H9 (cell line): ENCODE measurements at regions not wholly inside any gene's neighbourhood (a gene's known extent, or its start where the extent isn't known, plus 50 kb on each side); places are given as distances from the start of the nearest gene placed in this dataset.

Source experiments
- DNase-seq: peaks from one replicate; pipeline ENCODE4 v3.0.0-alpha.2; 2017
- H2AFZ ChIP-seq: one replicate; pipeline ENCODE4 v1.6.1; 2013; ENCODE audit warnings: mild to moderate bottlenecking, low read length, control low read depth, moderate library complexity
- H2AK5ac ChIP-seq: 2 replicates; pipeline ENCODE4 v1.6.1; 2013; ENCODE audit warnings: low read length, control low read depth, mixed read lengths; ENCODE audit not compliant: insufficient read length
- H2BK120ac ChIP-seq: one replicate; pipeline ENCODE4 v1.6.1; 2013; ENCODE audit warnings: low read depth, mild to moderate bottlenecking, low read length, control low read depth, inconsistent platforms; ENCODE audit not compliant: poor library complexity, severe bottlenecking
- H2BK12ac ChIP-seq: 2 replicates; pipeline ENCODE4 v1.6.1; 2013; ENCODE audit warnings: low read length, control low read depth, mixed read lengths, low read depth; ENCODE audit not compliant: insufficient read length
- H2BK15ac ChIP-seq: 2 replicates; pipeline ENCODE4 v1.6.1; 2013; ENCODE audit warnings: low read depth, low read length, control low read depth
- H2BK20ac ChIP-seq: one replicate; pipeline ENCODE4 v1.6.1; 2013; ENCODE audit warnings: low read depth, mild to moderate bottlenecking, low read length, control low read depth, inconsistent platforms; ENCODE audit not compliant: poor library complexity, severe bottlenecking
- H2BK5ac ChIP-seq: 2 replicates; pipeline ENCODE4 v1.6.1; 2013; ENCODE audit warnings: low read length, control low read depth, mixed read lengths; ENCODE audit not compliant: insufficient read length
- H3K14ac ChIP-seq: 2 replicates; pipeline ENCODE4 v1.6.1; 2013; ENCODE audit warnings: low read length, control low read depth; ENCODE audit not compliant: insufficient read depth
- H3K18ac ChIP-seq: 2 replicates; pipeline ENCODE4 v1.6.1; 2013; ENCODE audit warnings: low read depth, mild to moderate bottlenecking, mixed read lengths, low read length, control low read depth; ENCODE audit not compliant: insufficient read length
- H3K23ac ChIP-seq: 2 replicates; pipeline ENCODE4 v1.6.1; 2013; ENCODE audit warnings: low read length, control low read depth, mixed read lengths, low read depth; ENCODE audit not compliant: insufficient read length
- H3K23me2 ChIP-seq: 2 replicates; pipeline ENCODE4 v1.6.1; 2013; ENCODE audit warnings: low read depth, mild to moderate bottlenecking, mixed read lengths, low read length, control low read depth; ENCODE audit not compliant: insufficient read length, poor library complexity, severe bottlenecking
- H3K27ac ChIP-seq: 2 replicates; pipeline ENCODE4 v1.5.1; 2013; ENCODE audit warnings: low read length, control low read depth, mixed read lengths, low read depth; ENCODE audit not compliant: insufficient read length
- H3K27me3 ChIP-seq: 2 replicates; pipeline ENCODE4 v1.6.1; 2013; ENCODE audit warnings: low read length, control low read depth, inconsistent platforms; ENCODE audit not compliant: insufficient read depth
- H3K4ac ChIP-seq: 2 replicates; pipeline ENCODE4 v1.6.1; 2013; ENCODE audit warnings: low read depth, mild to moderate bottlenecking, control low read depth, inconsistent platforms, low read length, moderate library complexity
- H3K4me1 ChIP-seq: 2 replicates; pipeline ENCODE4 v1.6.1; 2013; ENCODE audit warnings: low read length, control low read depth, inconsistent platforms; ENCODE audit not compliant: insufficient read depth
- H3K4me2 ChIP-seq: 2 replicates; pipeline ENCODE4 v1.6.1; 2013; ENCODE audit warnings: low read length, control low read depth, mixed read lengths; ENCODE audit not compliant: insufficient read length, insufficient read depth
- H3K56ac ChIP-seq: 2 replicates; pipeline ENCODE4 v1.6.1; 2013; ENCODE audit warnings: low read depth, mild to moderate bottlenecking, mixed read lengths, low read length, control low read depth; ENCODE audit not compliant: insufficient read length
- H3K79me1 ChIP-seq: 2 replicates; pipeline ENCODE4 v1.6.1; 2013; ENCODE audit warnings: low read depth, mild to moderate bottlenecking, moderate library complexity, low read length, control low read depth, inconsistent platforms; ENCODE audit not compliant: insufficient read depth, poor library complexity, severe bottlenecking
- H3K79me2 ChIP-seq: 2 replicates; pipeline ENCODE4 v1.6.1; 2013; ENCODE audit warnings: low read length, control low read depth, inconsistent platforms; ENCODE audit not compliant: insufficient read depth
- H3K9ac ChIP-seq: 2 replicates; pipeline ENCODE4 v1.6.1; 2013; ENCODE audit warnings: low read length, control low read depth, mixed read lengths; ENCODE audit not compliant: insufficient read length; ENCODE audit errors: extremely low read depth
- H3K9me3 ChIP-seq: one replicate; pipeline ENCODE4 v1.6.1; 2013; ENCODE audit warnings: low read depth, low read length, inconsistent platforms; ENCODE audit not compliant: control insufficient read depth
- H3T11ph ChIP-seq: one replicate; pipeline ENCODE4 v1.6.1; 2013; ENCODE audit warnings: mild to moderate bottlenecking, low read length, control low read depth, inconsistent platforms
- H4K20me1 ChIP-seq: one replicate; pipeline ENCODE4 v1.6.1; 2013; ENCODE audit not compliant: control insufficient read depth, insufficient read length, insufficient read depth
- H4K5ac ChIP-seq: 2 replicates; pipeline ENCODE4 v1.6.1; 2013; ENCODE audit warnings: low read depth, mild to moderate bottlenecking, mixed read lengths, low read length, control low read depth; ENCODE audit not compliant: insufficient read length
- H4K8ac ChIP-seq: replicated peaks from 2 replicates; pipeline ENCODE4 v1.6.1; 2013; ENCODE audit warnings: low read length, control low read depth, mixed read lengths, low read depth; ENCODE audit not compliant: insufficient read length
- H4K91ac ChIP-seq: 2 replicates; pipeline ENCODE4 v1.6.1; 2013; ENCODE audit warnings: low read depth, mild to moderate bottlenecking, moderate library complexity, mixed read lengths, low read length, control low read depth; ENCODE audit not compliant: insufficient read length
- H3K27ac Mint-ChIP-seq, 3 experiments: 2 replicates in 2 of 3; 3 replicates in 1 of 3; pipeline ENCODE4 v1.8.0; 2020 to 2021; ENCODE audit warnings: mixed read lengths in 3 of 3, mild to moderate bottlenecking in 1 of 3, moderate library complexity in 1 of 3
- H3K27me3 Mint-ChIP-seq: 2 replicates; pipeline ENCODE4 v1.8.0; 2021; ENCODE audit warnings: low read depth, mild to moderate bottlenecking, moderate library complexity, mixed read lengths
- H3K36me3 Mint-ChIP-seq, 3 experiments: 2 replicates in 2 of 3; 3 replicates in 1 of 3; pipeline ENCODE4 v1.8.0; 2020 to 2021; ENCODE audit warnings: low read depth in 3 of 3, mixed read lengths in 3 of 3; ENCODE audit not compliant: insufficient read depth in 1 of 3
- H3K4me1 Mint-ChIP-seq, 2 experiments: 2 replicates each; pipeline ENCODE4 v1.8.0; 2020; ENCODE audit warnings: mixed read lengths in 2 of 2
- H3K4me3 Mint-ChIP-seq, 2 experiments: 2 replicates in 1 of 2; 3 replicates in 1 of 2; pipeline ENCODE4 v1.8.0; 2020 to 2021; ENCODE audit warnings: mild to moderate bottlenecking in 2 of 2, mixed read lengths in 2 of 2, moderate library complexity in 1 of 2
- H3K9me3 Mint-ChIP-seq, 2 experiments: 2 replicates in 1 of 2; 3 replicates in 1 of 2; pipeline ENCODE4 v1.8.0; 2020; ENCODE audit warnings: mild to moderate bottlenecking in 2 of 2, mixed read lengths in 2 of 2, moderate library complexity in 1 of 2
- CTCF ChIP-seq: fragments of 200-600 bp; sonication (generic); conservative IDR thresholded peaks from 3 replicates; pipeline ENCODE4 v1.8.0; 2021; ENCODE audit warnings: antibody characterized with exemption, mild to moderate bottlenecking
- WGBS: extraction: QIAGEN DNeasy Blood & Tissue Kit; methylation state at CpG from one replicate; pipeline ENCODE4 v1.1.7; 2013; ENCODE audit warnings: missing lambda C conversion rate, low lambda C conversion rate, mixed read lengths; ENCODE audit not compliant: insufficient read length; ENCODE audit errors: extremely low coverage; 5-methylcytosine and 5-hydroxymethylcytosine counted together

- H3K18ac ChIP-seq: no peak overlapping the region
- H3K9me3 ChIP-seq: no peaks in the 10 kb centered on the region
- no peak overlapping the region for H2AK5ac ChIP-seq
- H2BK20ac ChIP-seq: no peak overlapping the region
- H3K4ac ChIP-seq: no peak overlapping the region
- Mint-ChIP-seq H3K27me3 (no peaks in the 10 kb centered on the region; the same call in 1 of the 2 replicates), H3K9me3 (peaks cover 34 to 50% of the 10 kb centered on the region in 2 experiments), H3K27ac (no peak overlapping the region), H3K4me3 (no peak overlapping the region), H3K36me3 (peaks cover 14 to 38% (median 15%) of the 10 kb centered on the region in 3 experiments), H3K4me1 (peaks cover 8 to 17% of the 10 kb centered on the region in 2 experiments)
- H3K56ac ChIP-seq: no peak overlapping the region
- no peak overlapping the region for H3K4me2 ChIP-seq
- H2AFZ ChIP-seq: no peak overlapping the region
- H2BK15ac ChIP-seq: no peak overlapping the region
- no peak overlapping the region for H3K23ac ChIP-seq
- no peaks in the 10 kb centered on the region for H3K79me1 ChIP-seq
- no peaks in the 10 kb centered on the region for H3K27me3 ChIP-seq
- no peaks in the 10 kb centered on the region for H3K79me2 ChIP-seq
- DNase-seq: no peak
- no peaks in the 10 kb centered on the region for H3K23me2 ChIP-seq
- H3K27ac ChIP-seq: no peak overlapping the region
- no CpG with 5 or more reads among the region's 2 CpGs for WGBS
- no peak overlapping the region for H4K8ac ChIP-seq
- no peaks in the 10 kb centered on the region for H4K20me1 ChIP-seq
- no peak overlapping the region for H4K91ac ChIP-seq
- no peak overlapping the region for H2BK12ac ChIP-seq
- H4K5ac ChIP-seq: no peak overlapping the region
- H3K4me1 ChIP-seq: no peaks in the 10 kb centered on the region
- no peak overlapping the region for H2BK120ac ChIP-seq
- no peak overlapping the region for H2BK5ac ChIP-seq
- H3K14ac ChIP-seq: no peak overlapping the region
- H3K9ac ChIP-seq: no peak overlapping the region
- TF ChIP-seq CTCF: no peak
- H3T11ph ChIP-seq: no peak overlapping the region
These were observed 193.5 kb upstream of the NDUFV2 start for GRCh38 chr18:8908792-8909510.
